ENCODE measurements at regions not wholly inside any gene's neighbourhood (a gene's known extent, or its start where the extent isn't known, plus 50 kb on each side); places are given as distances from the start of the nearest gene placed in this dataset.

- DNase-seq (ENCODE audit: extremely low read depth, low read depth): no peak
Observed at GRCh38 chr16:73389085-73389484, 341.2 kb upstream of the ZFHX3 start.

- no peak for DNase-seq (ENCODE audit: extremely low read depth, low read depth)
Observed at GRCh38 chr16:73387979-73388378, 340.1 kb upstream of the ZFHX3 start.

- DNase-seq (ENCODE audit: extremely low read depth, low read depth): no peak
Observed at GRCh38 chr16:73385696-73386095, 337.8 kb upstream of the ZFHX3 start.

- no peak for DNase-seq (ENCODE audit: extremely low read depth, low read depth)
Observed at GRCh38 chr16:73384506-73385089, 336.7 kb upstream of the ZFHX3 start.

- no peak for DNase-seq (ENCODE audit: extremely low read depth, low read depth)
Observed at GRCh38 chr16:73383988-73384365, 336.0 kb upstream of the ZFHX3 start.

GRCh38 chr16:73383195-73383987 is 335.5 kb upstream of the ZFHX3 start:
- no peak for DNase-seq (ENCODE audit: extremely low read depth, low read depth)

- no peak for DNase-seq (ENCODE audit: extremely low read depth, low read depth)
Observed at GRCh38 chr16:73378471-73378870, 330.5 kb upstream of the ZFHX3 start.

- DNase-seq (ENCODE audit: extremely low read depth, low read depth): no peak
Observed at GRCh38 chr16:73371584-73372319, 323.8 kb upstream of the ZFHX3 start.

- no peak for DNase-seq (ENCODE audit: extremely low read depth, low read depth)
Observed at GRCh38 chr16:73369851-73370250, 321.9 kb upstream of the ZFHX3 start.

GRCh38 chr16:73368715-73369114 is 320.8 kb upstream of the ZFHX3 start:
- no peak for DNase-seq (ENCODE audit: extremely low read depth, low read depth)

- no peak for DNase-seq (ENCODE audit: extremely low read depth, low read depth)
Observed at GRCh38 chr16:73365016-73365551, 317.2 kb upstream of the ZFHX3 start.

- DNase-seq (ENCODE audit: extremely low read depth, low read depth): no peak
Observed at GRCh38 chr16:73364413-73364812, 316.5 kb upstream of the ZFHX3 start.

- DNase-seq (ENCODE audit: extremely low read depth, low read depth): no peak
Observed at GRCh38 chr16:73361061-73361460, 313.1 kb upstream of the ZFHX3 start.

GRCh38 chr16:73356401-73357079 is 308.6 kb upstream of the ZFHX3 start:
- no peak for DNase-seq (ENCODE audit: extremely low read depth, low read depth)

- DNase-seq (ENCODE audit: extremely low read depth, low read depth): no peak
Observed at GRCh38 chr16:73355981-73356380, 308.1 kb upstream of the ZFHX3 start.

- DNase-seq (ENCODE audit: extremely low read depth, low read depth): no peak
Observed at GRCh38 chr16:73354434-73354833, 306.5 kb upstream of the ZFHX3 start.

GRCh38 chr16:73350707-73351452 is 303.0 kb upstream of the ZFHX3 start:
- DNase-seq (ENCODE audit: extremely low read depth, low read depth): no peak

- no peak for DNase-seq (ENCODE audit: extremely low read depth, low read depth)
Observed at GRCh38 chr16:73347500-73348375, 299.8 kb upstream of the ZFHX3 start.

- DNase-seq (ENCODE audit: extremely low read depth, low read depth): no peak
Observed at GRCh38 chr16:73339821-73340220, 291.9 kb upstream of the ZFHX3 start.

Data from NCI-H460 (cell line).